GM19395 (cell line): ENCODE measurements at regions not wholly inside any gene's neighbourhood (a gene's known extent, or its start where the extent isn't known, plus 50 kb on each side); places are given as distances from the start of the nearest gene placed in this dataset.

Source experiments
- ATAC-seq: cut with Tn5 transposase; IDR thresholded peaks from one replicate; pipeline ENCODE4 v1.9.1; 2021; ENCODE audit warnings: mild to moderate bottlenecking, moderate library complexity; ENCODE audit not compliant: unreplicated experiment

- ATAC-seq: no peak
Observed at GRCh38 chr4:128502818-128503527, 215.4 kb upstream of the PGRMC2 start.

- no peak for ATAC-seq
Observed at GRCh38 chr4:128501239-128501638, 213.6 kb upstream of the PGRMC2 start.

GRCh38 chr4:128488055-128488705, 200.6 kb upstream of the PGRMC2 start:
- ATAC-seq: no peak

GRCh38 chr4:128484896-128485295, 197.3 kb upstream of the PGRMC2 start:
- ATAC-seq: no peak

GRCh38 chr4:128483816-128484215, 196.2 kb upstream of the PGRMC2 start:
- no peak for ATAC-seq

- no peak for ATAC-seq
Observed at GRCh38 chr4:128483041-128483440, 195.4 kb upstream of the PGRMC2 start.

- ATAC-seq: no peak
Observed at GRCh38 chr4:128481752-128482480, 194.3 kb upstream of the PGRMC2 start.

- ATAC-seq: no peak
Observed at GRCh38 chr4:128480945-128481344, 193.3 kb upstream of the PGRMC2 start.

GRCh38 chr4:128477540-128477939, 189.9 kb upstream of the PGRMC2 start:
- no peak for ATAC-seq

- no peak for ATAC-seq
Observed at GRCh38 chr4:128475597-128475996, 188.0 kb upstream of the PGRMC2 start.

- no peak for ATAC-seq
Observed at GRCh38 chr4:128471576-128471975, 184.0 kb upstream of the PGRMC2 start.

- ATAC-seq: no peak
Observed at GRCh38 chr4:128470492-128471053, 183.0 kb upstream of the PGRMC2 start.

- ATAC-seq: no peak
Observed at GRCh38 chr4:128468123-128468989, 180.7 kb upstream of the PGRMC2 start.

GRCh38 chr4:128465523-128465922, 177.9 kb upstream of the PGRMC2 start:
- ATAC-seq: no peak

- ATAC-seq: no peak
Observed at GRCh38 chr4:128463006-128463405, 175.4 kb upstream of the PGRMC2 start.

- ATAC-seq: no peak
Observed at GRCh38 chr4:128462103-128462783, 174.6 kb upstream of the PGRMC2 start.

GRCh38 chr4:128461291-128462102, 173.9 kb upstream of the PGRMC2 start:
- no peak for ATAC-seq

GRCh38 chr4:128459547-128459946, 171.9 kb upstream of the PGRMC2 start:
- ATAC-seq: no peak

GRCh38 chr4:128458816-128459215, 171.2 kb upstream of the PGRMC2 start:
- ATAC-seq: no peak
